Right renal pelvis (tissue), 4 donors: ENCODE measurements at regions not wholly inside any gene's neighbourhood (a gene's known extent, or its start where the extent isn't known, plus 50 kb on each side); places are given as distances from the start of the nearest gene placed in this dataset.

ENCODE experiments used
- DNase-seq, 4 donors: peaks; one replicate each; pipeline ENCODE4 v3.0.0-alpha.2; 2013; ENCODE audit warnings: low read depth in 4 of 4, low spot score in 3 of 4, missing footprints in 1 of 4

DNA sequence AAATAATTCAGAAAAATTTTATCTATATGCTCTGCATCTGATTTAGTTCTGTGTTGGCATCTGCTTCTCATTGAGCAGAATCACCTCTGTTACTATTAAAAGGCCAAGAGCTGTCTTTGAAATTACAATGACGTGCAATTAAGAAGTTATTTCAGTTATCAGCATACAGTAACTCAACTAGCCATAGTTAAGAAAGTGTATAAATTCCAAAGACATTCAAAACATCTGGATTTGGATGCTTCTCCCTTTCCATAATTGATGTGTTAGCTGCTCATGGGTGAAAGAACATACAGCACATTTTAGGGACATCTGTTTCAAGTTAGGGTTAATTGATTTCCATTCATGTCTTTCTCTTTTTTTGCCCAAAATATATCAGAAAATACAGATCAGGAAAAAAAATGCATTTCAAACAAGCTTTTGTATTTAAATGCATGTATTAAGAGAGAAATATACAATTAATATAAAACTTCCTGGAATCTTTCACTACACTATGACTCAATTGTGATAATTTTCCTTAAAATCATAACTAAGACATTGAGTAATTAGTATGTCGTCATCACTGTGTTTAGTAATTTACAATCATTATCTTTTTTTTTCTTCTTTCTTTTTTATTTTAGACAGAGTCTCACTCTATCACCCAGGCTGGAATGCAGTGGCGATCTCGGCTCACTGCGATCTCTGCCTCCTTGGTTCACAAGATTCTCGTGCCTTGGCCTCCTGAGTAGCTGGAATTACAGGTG is 82.7 kb upstream of the MBNL1 start:
- DNase-seq, result no peak

DNA sequence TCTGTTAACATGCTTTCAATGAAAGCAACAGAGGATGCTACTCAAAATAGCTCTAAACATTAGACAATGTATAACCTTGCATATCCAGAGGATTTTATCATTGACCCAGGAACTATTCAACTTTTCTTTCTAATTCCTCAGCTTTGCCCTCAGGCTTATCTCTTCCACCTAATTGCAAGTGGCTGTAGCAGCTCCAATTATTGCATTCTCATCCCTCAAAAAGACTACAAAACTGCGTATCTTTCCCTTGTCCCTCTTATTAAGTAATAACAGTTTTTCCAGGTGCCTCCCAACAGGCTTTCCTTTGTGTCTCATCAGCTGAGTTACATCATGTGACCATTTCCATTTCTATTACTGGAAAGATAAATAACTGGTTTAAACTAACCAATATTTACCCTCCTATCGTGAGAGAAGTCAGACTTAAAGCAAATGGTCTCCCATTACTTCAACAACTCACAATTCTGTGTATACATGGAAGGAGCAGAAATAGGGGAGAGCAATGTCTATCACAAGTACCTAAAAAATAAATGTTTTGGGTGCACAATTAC is 78.0 kb upstream of the MBNL1 start:
- DNase-seq, result no peak

DNA sequence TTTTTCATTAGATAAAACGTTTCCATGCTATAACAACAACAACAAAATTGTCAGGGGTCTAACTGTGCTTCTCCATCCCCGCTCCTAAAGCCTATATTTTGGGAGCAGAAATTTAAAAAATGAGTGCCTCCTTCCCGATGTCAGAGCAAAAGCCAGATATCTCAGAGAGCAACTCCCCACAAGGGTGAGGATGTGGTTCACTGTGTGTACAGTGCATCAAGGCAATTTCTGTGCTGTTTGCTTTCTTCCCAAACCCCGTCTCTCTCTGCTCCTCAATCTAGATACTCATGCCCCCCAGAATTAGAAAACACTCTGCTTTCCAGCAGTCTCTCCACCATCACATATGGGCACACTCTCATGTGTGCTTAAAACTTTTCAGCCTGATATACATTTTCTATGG is 76.7 kb upstream of the MBNL1 start:
- no peak for DNase-seq

DNA sequence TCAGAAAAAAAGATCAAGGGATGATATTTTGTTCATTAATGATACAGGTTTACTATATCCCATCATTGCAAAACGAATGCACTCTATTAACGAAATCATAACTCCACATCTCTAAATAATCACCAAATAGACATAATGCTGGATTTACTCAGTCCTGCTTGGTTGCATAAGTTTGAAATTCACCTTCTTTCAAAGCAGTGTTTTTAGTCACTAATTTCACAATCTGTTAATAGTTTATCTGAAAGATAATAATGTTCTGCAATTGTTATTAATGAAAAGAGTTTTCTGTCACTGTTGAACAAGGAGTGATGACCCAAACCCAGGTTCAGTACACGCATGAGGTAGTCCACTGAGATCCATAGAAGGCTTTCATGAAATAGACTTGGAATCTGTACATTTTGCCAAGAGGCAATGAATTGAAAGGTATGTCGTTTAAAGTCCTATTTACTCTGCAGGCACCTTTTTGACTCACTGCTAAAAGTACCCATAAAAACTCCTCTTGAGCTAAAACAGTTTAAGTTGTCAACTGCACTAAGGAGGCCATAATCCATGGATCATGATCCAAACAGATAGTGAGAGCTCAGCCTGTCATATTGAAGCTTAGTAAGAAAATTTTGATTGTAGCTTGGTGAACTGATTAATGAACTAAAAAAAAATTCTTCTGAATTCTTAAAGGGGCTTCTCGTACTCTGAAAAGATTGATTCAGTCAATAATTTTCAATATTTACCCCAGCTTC is 75.6 kb upstream of the MBNL1 start:
- no peak for DNase-seq

DNA sequence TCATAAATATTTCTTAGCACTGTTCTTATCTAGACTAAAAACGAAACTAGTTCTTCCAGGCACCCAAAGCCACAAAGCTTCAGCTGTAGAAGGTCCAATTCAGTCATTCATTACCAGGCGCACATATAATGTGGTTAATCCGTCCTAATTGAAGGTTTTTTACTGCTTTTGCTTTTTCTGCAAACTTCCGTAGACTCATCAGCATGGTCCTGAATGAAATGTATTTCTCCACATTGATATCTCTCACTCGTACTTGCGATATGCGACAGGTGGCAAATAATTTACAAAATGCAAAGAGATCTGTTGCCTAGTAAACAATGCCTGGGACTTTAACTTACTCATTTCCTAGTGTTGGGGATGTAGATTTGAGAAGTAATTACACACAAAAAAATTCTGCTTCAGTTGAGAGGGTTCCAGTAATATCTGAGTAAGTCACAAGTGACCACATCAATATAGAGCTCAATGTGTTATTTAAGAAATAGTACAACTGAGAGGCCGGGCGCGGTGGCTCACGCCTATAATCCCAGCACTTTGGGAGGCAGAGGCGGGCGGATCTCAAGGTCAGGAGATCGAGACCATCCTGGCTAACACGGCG is 75.0 kb upstream of the MBNL1 start:
- no peak for DNase-seq

DNA sequence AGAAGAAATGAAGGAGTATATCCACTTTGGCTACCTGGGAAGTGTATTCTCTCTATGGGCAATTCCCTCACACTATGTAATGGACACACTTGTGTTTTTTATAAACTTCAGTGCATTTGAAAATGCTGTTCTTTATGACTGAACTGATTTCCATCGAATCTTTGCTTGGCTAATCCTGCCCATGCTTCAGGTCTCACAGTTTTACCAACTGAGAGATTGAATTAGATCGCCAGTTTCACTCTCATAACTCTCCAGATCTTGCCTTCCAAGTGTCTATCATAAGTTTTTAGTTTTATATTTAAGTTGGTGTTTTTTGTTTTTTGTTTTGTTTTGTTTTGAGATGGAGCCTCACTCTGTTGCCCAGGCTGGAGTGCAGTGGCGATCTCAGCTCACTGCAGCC is 73.5 kb upstream of the MBNL1 start:
- no peak for DNase-seq

DNA sequence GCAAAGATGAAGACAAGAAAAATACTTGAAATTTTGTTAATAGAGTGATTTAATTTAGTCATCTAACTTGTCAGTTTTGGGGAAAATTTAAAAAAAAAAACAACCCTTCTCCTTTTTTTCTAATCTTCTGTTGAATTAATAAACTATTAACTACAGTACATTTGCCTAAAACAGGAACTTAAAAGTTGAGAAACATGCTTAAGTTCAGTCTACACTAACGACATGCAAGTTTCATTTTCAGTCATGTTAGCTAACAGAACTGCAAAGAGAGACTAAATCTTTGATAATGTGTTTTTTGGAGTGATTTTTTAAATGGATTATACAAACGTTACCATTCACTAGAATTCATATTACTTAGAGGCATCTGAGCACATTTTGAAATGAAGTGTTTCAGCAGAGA is 71.9 kb upstream of the MBNL1 start:
- DNase-seq, result no peak

DNA sequence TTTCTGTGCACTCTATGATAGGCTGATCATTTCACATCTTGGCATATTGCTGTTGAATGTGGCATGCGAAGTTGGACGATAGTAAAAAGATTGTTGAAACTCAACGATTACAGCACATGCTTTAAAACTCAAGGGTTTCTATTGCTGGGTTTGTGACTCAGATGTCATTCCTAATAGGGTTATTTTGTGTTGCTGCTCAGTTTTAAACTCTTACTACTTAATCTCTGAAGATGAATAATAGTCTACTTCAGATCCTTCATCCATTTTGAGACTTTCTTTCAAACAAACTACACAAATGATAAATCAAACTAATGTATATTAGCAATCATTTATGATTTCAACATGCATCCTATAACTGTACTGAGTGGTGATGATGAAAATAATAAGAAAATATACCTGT is 71.3 kb upstream of the MBNL1 start:
- DNase-seq, result no peak

DNA sequence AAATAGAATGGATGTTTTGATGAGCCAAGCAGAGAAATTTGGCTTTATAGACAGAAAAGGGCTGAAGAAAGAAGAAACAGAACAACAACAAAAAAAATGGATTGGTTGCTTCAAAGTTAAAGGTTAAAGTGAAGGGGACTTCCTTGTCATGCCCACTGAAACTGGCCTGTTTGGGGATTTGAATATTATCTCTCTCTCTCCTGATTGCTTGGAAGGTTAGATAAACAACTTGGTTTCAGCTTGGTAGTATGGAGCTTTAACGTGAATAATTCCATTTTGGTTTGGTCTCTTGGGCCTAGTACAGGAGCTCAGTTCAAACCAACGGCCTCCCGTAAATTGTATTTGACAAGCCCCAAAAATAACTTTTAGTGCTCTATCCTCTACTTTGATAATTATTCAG is 70.8 kb upstream of the MBNL1 start:
- DNase-seq, result no peak

DNA sequence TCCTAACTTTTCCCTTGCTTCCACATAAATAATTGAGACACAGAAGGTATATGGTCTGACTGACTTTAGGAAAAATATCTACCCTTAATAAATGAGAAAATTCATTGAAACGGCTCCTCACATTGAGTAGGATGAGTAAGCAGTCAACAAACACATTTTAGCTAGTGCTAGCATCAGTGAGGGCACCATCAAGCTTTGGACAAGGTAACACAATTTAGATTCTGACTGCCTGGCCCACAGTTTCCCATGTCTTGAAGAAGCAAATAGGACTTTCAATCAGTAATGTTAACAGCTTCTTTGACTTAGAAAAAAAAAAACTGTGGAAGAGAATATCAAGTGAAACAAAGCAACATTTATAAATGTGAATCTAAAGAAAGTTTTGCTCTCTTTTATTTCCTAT is 70.1 kb upstream of the MBNL1 start:
- DNase-seq, result no peak

DNA sequence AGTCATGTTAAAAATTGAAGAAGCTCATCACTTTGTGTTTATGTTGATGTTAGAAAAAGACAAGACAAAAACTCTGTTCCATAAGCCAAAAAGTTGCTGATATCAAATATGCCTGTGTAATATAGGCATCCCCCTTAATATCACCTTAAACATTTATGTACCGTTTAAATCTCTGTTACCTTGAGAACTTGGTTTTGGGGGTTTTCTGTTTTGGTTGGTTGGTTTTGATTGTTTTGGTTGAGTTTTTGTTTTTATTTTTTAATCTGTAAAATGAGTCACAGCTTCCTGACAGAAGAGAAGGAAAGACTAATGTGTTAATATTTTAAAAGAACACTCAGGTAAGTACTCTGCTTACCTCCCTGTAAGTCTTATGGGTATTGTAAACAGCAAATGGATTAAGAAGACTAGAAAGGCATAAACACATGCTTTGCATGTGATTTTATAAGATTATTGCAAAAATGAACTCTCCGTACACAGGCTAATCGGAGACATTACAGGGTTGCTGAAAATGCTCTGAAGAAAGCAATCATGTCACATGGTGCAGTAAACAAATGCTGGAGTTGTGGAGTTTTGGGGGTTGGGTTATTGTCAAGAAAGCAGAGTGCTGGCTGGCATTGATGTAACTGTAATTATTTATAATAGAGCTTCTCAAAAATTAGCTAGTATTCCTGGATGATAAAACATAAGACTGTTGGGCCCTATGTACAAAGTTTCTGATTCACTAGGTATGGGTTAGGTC is 69.5 kb upstream of the MBNL1 start:
- DNase-seq, result no peak

DNA sequence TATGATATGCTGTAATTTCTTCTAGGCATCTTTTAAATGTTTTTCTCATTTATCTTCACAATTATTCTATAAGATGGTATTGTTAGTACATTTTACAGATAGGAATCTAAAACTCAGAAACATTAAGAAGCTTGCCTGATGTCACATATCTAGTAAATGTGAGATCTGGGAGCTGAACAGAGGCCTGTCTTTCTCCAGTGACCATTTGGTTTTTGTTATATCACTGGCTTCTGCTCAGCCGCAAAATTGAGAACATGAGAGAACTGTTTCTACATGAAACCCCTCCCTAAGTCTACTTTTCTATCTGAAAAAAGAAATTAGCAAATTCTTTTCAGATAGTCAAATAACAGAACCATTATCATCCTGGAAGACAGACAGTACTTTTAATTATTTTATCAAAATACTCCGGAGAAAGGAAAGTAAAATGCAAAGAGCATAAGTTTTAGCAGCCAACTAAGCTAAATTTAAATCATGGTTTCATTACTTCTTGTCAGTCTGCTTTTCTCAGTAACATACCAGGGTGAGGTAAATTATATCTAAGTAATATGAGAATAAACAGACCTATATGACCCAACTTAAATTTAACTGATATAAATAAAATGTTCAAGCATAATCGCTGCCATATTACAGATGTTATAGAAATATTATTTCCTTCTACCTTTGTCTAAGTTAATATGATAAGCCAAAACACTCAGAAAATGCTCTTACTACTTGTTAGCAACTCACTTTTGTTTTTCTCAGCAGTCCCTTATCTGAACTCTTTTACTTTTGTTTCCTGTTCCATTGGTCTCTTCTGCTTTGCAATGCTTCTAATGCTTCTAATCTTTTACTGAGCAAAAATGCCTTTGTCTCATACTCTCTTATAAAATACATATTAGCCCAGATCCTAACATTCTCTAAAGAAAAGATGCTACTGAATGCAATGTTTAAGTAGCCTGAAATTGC is 68.0 kb upstream of the MBNL1 start:
- DNase-seq, result no peak

DNA sequence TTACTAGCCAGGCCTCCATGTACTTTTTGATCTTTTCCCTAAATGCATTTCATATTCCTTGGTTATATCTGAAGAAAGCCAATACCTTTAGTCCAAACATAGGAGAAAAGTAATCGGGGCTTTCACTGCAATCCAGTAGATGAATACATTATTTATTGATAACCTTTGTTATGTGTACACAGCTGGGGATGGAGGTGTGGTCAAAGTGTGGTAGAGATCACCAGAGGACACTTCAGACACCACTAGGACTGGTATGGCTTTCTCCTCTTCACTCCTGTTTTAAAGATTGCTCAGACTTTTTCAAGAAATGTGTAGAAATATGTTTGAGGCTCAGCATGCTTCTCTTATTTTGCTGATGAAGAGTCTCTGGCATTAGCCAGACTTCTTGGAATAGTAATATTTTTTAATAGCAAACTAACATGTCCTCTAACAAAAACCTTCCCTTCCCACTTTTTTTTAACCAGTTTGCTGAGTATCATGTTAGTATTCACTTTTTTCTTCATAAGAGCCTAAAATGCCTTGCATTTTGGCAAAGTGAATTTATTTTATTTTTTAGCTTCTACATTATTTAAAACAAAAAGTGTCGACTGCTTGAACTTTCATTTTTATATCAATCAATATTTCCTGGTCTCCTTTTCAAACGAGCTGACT is 65.6 kb upstream of the MBNL1 start:
- no peak for DNase-seq

DNA sequence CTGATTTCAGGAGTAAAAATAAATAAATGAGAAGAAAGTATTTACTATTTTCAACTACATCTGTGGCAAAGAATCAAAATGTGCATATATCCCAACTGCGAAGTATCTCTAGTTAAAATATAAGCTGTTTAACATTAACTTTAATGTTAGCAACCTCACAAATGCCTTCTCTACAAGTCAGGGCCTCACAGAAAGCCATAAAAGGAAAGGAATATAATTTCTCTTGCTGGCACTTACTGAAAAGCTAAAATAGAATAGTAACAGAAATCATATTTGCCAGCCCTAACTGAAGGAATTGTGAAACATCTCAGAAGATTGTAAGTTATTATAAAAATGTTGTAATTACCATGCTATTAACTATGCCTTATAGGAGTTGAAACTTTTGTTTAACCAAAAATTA is 65.1 kb upstream of the MBNL1 start:
- no peak for DNase-seq

DNA sequence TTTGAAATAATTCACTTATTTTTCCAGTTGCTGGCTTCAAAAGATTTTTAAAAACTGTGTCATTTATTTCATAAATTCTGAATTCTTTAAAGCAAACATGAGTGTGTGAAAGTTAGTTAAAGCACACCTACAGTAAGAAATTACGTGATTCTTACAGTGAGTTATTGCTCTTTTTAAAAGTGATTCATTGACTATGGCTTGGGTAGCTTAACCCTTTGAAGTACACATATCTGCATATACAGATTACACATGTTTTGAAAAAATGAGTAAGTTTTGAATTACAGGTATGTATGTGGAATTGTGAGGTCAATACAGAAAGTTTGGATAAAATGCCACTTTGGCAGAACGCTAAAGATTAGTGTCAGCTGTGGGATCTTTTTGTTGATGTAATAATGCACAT is 64.5 kb upstream of the MBNL1 start:
- DNase-seq, result no peak

DNA sequence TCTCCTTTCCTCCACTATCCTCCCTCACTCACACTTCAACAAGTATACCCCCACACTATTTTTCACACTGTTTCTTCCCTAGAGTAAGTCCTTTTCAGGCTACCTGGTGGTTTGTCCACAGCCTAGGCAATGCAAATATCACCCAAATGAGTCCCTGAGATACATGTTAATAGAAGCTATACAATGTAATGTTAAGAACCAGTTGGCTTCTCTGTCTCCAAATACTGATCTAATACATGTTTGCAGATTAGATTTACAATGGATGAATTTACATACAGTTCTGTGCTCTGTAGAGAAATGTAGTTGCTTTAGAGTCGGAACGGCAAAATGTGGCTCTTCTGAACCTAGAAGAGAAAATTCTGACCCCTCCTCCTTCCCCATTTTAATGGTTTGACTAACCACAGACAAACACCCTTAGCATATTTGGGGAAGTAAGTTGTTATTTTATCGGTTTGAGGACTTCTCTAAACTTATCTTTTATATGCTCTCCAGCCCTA is 63.6 kb upstream of the MBNL1 start:
- DNase-seq, result no peak

DNA sequence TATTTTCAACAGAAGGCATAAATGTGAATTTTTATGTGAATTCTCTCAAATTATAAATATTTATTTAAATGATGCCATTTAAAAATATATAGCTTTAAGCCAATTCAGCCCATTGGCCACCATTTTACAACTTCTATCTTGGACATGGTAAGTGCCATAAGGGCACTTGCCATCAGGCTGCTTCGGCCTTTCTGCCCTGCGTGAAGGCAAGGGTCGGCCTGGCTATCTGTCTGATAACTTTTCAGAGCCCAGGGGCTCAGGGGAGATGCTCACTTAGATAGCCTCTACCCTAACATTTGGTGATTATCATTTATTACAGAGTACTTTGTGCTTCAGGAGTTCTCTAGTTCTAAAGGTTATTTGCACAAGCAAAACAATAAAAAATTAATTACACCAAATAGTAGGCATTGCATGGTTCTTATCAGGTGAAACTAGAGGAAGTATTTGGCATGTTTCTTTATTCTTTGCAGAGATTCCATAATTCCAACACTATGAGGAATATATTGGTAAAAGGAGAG is 62.4 kb upstream of the MBNL1 start:
- DNase-seq, result no peak

DNA sequence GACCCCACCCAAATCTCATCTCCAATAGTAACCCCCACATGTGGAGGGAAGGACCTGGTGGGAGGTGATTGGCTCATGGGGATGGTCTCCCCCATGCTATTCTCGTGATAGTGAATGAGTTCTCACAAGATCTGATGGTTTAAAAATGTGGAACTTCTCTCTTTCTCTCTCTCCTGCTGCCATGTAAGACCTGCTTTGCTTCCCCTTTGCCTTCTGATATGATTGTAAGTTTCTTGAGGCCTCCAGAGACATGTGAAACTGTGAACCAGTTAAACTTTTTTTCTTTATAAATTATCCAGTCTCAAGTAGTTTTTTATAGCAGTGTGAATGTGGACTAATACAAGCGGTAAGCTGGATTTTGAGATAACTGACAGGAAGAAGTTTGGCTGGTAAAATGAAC is 60.3 kb upstream of the MBNL1 start:
- DNase-seq, result no peak

DNA sequence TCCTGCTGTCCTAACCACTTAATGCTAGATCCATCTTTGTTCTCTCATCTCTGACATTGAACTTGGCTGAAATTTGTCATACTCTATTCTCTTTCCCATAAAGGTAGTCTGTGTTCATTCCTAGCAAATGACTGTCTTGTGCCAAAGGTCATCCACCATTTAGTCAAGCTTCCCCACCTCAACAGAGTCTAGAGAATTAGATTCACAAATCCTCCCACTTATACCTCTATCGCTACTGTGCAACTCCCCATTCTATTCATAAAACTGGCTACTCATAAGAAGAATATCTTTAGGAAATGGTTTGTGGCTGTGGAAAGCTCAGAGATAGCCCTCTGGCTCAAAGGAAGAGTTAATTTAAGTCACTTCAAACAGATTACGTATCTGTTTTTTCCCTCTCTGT is 59.7 kb upstream of the MBNL1 start:
- no peak for DNase-seq
